ENCODE measurements at regions not wholly inside any gene's neighbourhood (a gene's known extent, or its start where the extent isn't known, plus 50 kb on each side); places are given as distances from the start of the nearest gene placed in this dataset.
"Not testable (repeated sequence)": the region's sequence is repeated elsewhere in the genome, so short reads cannot be mapped to it uniquely, and the experiment has no call there.

DNA sequence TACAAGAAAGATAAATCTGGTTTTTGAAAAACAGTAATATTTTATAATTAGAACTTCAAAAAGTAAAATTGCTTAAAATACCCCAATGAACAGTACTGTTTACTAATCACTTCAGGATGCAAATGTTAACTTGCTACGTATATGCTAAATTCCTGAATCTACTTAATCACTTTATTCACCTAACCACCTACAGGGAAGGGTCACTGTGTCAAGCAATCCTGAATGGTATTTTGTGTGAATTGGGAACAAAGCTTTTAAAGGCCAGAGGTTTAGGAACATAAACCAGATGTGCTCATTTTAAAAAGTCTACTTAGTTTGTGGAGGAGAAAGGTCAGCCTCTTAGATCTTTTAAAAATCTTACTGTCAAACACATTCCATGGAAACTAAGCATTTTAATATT is 1143.0 kb upstream of the ADGRL2 start:
- DNase-seq: no peak

DNA sequence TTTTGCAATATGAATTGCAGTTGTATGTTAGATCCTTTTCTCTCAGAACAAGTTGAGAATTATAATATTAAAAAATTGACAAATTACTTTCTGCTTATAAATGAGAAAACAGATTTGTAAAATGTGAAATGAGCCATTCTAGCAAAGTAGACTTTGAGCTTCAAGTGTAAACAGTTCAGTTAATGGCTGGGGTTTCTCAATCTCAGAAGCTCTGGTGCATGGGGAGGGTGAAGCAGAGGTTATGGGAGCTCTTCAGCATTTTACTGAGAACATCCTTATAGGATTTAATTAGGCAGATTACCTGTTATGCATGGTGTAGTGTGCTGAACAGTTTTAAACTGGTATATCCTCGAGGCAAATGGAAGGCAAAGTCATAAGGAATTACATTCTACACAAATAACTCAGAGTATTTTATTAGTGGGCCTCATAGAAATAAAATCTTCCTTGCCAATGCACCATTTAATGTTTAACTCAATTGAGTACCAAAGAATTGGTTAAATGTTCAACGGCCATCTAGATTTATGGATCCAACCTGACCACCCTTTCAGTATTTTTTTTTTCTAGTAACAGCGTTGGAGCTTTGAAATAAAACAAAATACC is 1143.6 kb upstream of the ADGRL2 start:
- DNase-seq: no peak

DNA sequence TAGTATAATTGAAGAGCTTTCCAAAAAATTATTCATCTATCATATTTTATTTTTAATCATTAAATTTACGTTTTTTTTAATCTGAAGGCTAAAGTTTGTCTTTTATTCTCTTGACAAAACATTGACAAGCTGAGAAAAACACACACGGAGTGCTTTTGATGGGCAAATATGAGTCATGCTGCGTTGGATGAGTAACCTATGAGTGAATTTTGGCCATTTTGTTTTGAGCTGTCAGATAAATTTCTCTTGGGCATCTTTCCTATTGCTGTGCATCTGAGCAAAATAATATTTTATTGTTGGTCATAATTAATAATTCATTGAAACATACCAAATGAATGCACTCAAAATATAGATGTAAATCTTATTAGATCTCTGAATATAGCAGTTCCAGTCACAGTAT is 1144.1 kb upstream of the ADGRL2 start:
- DNase-seq: no peak

DNA sequence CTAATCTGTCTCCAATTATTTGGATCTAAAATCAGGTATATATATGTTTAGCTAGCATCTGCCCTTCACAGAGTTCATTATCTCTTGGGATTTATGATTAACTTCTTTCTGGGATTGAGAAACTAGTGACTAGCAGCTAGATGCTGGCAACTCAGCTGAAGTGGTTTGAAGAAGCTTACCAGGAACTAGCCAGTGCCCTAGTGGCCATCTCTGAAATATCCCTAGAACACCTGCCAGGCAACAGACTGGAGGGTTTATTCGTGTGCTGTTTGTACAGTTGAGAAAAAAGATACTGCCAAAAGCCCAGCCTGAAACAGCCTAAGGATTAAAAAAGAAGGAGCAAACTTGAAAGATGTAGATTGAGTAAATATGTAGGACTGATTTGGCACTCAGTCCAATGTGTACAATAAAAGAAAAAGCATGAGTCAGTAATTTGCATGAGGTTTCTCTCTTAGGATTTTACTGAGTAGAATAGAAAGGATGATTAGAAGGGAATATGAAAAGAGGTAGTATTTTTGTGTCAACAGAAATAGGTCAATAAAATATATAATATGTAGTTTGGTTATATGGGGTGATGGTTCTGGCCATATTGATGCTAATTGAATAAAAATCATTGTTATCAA is 1144.6 kb upstream of the ADGRL2 start:
- peak; percentile 80 for DNase-seq

GRCh38 chr1:80646053-80646452 is 1154.7 kb upstream of the ADGRL2 start:
- no peak for DNase-seq

DNA sequence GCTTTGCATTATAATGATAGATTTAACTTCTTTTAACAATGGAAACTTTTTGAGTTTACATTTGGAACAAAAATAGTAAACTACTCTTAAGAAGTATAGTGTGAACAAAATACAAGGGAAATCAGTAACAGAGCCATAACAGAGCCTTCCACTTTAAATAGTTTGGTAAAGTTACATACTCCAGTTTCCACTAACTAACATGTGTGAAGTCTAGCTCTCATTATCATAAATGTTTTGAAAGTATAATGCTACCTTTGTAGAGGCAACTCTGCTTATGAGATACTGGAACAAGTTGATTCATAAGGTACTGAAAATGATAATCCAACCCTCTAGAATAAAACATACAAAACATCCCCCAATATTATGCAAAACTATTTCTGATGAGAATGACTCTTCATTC is 1155.1 kb upstream of the ADGRL2 start:
- DNase-seq: no peak

GRCh38 chr1:80640978-80641377 is 1159.8 kb upstream of the ADGRL2 start:
- DNase-seq: no peak

- DNase-seq: no peak
Observed at GRCh38 chr1:80639777-80640533, 1160.8 kb upstream of the ADGRL2 start.

DNA sequence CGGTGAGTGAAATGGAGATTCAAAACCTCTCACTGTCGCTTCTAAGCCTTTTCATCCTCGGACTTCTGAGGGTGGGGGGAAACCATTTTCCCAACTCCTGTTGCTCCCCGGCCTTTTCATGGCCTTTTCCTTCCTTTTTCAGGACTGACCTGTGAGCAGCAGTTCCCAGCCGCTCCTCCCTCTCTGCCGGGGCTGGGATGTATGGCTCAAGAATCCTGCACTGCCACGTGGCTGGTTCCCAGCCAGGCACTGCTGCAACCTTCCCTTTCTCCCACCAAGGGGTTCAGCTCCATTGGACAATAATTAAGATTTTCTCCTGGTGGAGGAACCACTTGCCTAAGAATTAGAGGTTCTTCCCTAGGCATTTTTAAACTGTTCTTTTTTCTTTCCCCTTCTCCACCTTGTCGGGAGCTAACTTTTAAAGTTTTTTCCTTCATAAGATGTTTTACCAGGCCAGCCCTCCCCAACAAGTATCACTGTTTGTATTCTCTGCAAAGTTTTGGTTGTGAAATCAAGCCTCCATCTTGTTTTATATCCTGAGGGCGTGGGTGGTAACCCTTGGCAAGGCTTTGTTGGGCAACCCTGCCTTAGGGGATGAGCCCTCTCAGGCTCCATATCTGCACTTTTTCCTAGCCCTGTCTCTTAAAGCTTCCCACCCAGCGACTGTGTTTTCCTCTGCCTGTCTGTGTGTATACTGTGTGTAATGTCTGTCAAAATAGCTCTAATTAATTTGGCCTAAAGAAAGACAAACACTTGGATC is 1166.6 kb upstream of the ADGRL2 start:
- no peak for DNase-seq

- DNase-seq: no peak
Observed at GRCh38 chr1:80632284-80632683, 1168.5 kb upstream of the ADGRL2 start.

- no peak for DNase-seq
Observed at GRCh38 chr1:80629304-80629837, 1171.4 kb upstream of the ADGRL2 start.

DNA sequence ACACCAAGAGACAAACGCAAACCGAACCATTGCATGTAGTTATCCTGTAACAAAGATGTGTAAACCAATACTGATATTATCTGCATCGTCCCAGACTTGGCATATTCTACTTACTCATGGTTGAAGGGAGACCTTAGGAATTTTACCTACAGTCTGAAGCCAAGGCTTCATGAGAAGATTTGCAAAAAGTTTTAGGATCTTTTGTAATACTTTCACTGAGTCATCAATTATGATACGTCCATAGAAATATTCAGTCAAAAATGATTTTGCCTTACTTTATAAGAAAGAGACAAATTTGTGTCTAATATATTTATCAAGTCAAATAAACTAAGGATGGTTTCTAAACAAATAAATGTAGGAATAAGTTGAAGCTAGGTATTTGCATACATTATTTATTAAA is 1176.1 kb upstream of the ADGRL2 start:
- DNase-seq: no peak

DNA sequence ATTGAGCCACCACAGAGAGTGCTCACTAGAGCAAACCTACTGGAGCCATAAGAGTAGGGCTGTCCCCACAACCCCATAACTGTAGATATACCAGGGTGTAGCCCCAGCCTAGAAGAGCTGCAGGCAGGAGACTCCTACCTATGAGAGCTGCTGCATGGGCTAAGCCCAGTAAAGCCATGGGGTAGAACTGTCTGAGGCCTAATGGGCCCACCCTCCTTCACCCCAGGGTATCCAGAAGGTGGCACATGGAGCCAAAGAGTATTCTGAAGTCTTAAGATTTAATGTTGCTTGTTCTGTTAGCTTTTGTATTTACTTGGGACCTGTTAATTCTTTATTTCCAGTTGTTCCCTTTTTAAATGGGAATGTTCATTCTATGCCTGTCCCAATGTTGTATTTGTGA is 1193.7 kb upstream of the ADGRL2 start:
- no peak for DNase-seq

DNA sequence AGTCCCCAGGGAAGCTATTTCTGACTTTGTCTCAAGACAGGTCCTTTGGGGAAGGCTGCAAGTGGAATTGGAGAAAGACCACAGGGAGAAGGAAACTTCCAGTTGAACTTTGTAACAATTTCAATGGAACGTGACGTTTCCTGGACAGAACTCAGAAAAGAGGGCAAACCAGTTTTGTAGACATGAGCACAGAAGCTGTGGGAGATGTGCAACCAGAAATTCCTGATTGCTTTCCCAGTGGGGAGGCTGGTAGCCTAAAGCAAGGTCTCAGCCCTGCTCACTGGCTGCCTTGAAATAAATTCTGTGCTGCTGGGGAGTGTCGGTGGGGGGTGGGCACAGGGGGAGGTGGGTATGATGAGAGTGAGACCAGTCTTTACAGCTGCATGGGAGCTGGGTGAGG is 1206.7 kb upstream of the ADGRL2 start:
- DNase-seq: no peak

DNA sequence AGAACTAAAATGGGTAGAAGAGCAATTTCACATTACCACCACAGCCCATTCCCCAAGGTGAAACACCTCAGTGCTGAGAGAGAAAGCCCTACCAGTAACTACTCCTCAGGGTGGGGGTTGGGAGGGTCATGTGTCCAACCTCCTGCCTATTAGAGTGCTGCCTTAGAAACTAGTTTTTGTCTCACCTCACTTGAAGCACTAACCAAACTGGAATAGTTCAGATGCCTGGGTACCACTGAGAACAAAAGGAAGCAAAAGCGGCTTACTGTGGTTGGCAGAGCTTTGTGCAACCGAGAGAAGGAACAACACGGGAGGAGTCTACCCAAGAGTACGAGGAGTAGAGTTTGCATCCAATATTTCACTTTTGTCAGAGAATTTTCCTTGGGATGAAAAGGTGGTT is 1207.5 kb upstream of the ADGRL2 start:
- DNase-seq: no peak

DNA sequence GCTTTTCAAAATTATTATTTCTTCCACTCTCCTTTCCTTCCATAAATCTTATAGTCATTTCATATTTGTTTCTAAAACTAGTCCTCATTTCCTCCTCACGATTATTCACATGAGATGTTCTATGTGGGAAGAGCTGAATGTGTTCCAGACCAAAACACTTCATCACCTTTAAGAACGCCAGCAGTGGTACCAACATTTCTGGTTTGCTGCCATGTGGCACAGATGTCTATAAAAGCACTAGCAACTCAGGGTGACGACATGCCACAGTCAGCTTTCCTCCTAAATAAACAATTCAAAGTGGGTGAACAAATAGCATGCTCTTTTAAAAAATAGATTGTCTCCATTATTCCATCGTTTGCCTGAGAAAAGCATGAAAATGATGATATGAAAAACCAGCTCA is 1217.8 kb upstream of the ADGRL2 start:
- peak; percentile 20 for DNase-seq

- DNase-seq: no peak
Observed at GRCh38 chr1:80579055-80579454, 1221.7 kb upstream of the ADGRL2 start.

- no peak for DNase-seq
Observed at GRCh38 chr1:80566867-80567266, 1233.9 kb upstream of the ADGRL2 start.

DNA sequence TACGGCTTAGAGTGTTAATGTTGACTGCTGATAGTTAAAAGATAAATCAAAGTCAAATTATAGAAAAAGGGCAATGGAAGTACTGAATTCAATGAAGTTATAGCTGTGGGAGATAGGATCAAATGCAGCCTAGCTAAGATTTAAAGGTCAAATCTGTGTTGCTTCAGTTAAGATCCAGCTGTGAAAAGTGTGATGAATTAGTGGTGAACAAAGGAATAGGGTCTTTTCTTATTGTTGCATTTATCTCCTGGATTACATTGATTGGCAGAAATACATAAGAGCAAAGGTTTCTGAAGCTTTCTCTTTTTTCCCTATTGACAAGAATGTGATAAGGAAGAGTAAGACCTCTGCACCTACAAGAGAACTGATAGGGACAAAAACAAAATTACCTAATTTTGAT is 1234.6 kb upstream of the ADGRL2 start:
- no peak for DNase-seq

DNA sequence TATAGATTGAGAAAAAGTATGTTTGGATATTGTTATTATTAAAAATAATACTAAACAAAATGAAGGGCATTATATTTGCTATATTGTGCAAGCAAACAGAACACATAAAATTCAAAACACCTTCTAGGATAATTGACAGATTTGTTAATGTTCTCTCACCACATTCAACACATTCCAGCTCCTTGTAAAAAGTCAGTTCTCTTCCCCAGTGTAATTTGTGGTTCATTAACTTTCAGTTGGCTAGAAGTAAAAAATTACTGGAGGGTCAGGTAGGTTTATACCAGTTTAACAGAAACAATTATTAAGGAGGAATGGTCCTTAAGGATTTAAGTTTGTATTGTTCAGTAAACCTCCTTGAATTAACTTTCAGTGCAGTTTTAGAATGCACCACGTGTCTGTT is 1235.3 kb upstream of the ADGRL2 start:
- DNase-seq: no peak

DNA sequence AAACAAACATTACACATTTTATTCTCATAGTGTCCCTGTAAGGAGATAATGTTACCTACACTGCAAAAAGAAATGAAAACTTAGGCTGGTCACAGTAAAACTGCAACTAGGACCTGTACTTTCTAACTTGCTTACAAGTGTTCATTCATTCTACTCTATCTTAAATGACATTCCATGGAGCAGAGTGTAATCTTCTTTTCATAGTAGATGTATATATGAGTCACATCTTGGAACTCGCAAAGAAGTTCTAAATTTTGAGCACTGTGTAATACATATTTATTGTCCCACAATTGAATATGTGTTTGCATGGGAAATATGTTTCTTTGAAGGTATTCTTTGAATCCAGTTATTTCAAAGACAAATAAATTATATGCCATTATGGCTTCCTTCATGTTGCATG is 1258.5 kb upstream of the ADGRL2 start:
- DNase-seq: no peak

DNA sequence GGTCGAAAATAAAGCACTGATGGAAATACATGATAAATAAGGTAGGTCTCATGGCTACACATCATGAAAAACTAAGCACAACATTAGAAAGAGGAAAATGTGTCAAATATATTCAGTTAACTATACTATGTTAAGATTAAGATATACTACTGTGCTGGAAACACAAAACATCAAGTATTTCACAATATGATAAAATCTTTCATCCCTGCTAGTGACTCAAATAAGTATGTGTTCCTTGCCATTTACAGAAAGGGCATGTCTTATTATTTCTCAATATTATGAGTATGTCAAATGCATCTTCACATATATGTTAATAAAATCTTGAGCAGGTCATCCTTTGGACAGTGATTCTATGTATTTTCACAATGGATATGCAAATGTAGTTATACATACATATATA is 1260.1 kb upstream of the ADGRL2 start:
- no peak for DNase-seq

DNA sequence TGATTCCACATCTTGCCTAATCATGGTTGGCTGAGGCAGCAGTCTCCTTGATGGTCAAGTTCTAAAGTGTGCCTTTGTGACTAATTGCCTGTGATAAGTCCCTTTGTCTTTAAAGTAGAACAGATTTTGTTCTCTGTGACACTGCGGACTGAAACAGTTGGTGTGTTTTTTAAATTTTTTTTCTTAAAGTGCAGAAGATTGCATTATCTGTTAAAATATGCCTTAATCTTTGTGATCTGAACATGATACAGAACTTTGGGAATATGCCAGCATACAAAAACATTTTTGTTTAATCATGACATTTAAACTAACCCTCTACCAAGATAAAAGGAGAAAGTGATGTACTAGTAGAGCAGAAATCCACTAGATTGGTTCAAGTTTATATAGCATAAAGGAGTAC is 1260.6 kb upstream of the ADGRL2 start:
- no peak for DNase-seq

DNA sequence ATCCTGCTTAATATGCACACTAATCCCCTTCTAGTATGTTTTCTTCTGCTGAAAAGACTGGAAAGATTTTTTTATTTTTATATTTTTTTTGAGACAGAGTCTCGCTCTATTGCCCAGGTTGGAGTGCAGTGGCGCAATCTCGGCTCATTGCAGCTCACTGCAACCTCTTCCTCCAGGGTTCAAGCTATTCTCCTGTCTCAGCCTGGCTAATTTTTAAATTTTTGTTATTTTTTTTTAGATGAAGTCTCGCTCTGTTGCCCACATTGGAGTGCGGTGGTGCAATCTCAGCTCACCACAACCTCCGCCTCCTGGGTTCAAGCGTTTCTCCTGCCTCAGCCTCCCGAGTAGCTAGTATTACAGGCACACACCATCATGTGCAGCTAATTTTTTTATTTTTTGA is 1261.4 kb upstream of the ADGRL2 start:
- DNase-seq: not testable (repeated sequence)

Data from NCI-H510A treated with DMSO at 0.1 percent for 48 hours (cell line).